ENCODE measurements at regions not wholly inside any gene's neighbourhood (a gene's known extent, or its start where the extent isn't known, plus 50 kb on each side); places are given as distances from the start of the nearest gene placed in this dataset.

GRCh38 chr11:10378362-10378761, 73.5 kb downstream of the ADM start:
- Histone ChIP-seq H3K27me3 (ENCODE audit: control insufficient read depth in 1 of 2, insufficient read depth in 2 of 2, low read length in 2 of 2) (peaks cover 0 to 9% of the 10 kb centered on the region in 2 experiments), H3K9me3 (ENCODE audit: control insufficient read depth in 1 of 2, insufficient read depth in 1 of 2, low read length in 2 of 2) (no peaks in the 10 kb centered on the region), H3K4me1 (ENCODE audit: insufficient read depth, low read length) (no peaks in the 10 kb centered on the region), H3K27ac (ENCODE audit: low read depth in 1 of 2, low read length in 2 of 2) (no peak overlapping the region), H3K4me3 (ENCODE audit: low read length) (no peak overlapping the region), H3K36me3 (ENCODE audit: insufficient read depth, low read length) (no peaks in the 10 kb centered on the region)
- TF ChIP-seq, protein P1, sequence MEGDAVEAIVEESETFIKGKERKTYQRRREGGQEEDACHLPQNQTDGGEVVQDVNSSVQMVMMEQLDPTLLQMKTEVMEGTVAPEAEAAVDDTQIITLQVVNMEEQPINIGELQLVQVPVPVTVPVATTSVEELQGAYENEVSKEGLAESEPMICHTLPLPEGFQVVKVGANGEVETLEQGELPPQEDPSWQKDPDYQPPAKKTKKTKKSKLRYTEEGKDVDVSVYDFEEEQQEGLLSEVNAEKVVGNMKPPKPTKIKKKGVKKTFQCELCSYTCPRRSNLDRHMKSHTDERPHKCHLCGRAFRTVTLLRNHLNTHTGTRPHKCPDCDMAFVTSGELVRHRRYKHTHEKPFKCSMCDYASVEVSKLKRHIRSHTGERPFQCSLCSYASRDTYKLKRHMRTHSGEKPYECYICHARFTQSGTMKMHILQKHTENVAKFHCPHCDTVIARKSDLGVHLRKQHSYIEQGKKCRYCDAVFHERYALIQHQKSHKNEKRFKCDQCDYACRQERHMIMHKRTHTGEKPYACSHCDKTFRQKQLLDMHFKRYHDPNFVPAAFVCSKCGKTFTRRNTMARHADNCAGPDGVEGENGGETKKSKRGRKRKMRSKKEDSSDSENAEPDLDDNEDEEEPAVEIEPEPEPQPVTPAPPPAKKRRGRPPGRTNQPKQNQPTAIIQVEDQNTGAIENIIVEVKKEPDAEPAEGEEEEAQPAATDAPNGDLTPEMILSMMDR (IDR thresholded peaks at IDR 0.05): no peak
- ChIA-PET POLR2A (no interaction called here), CTCF (no interaction called here)
- H3K36me3 Mint-ChIP-seq (ENCODE audit: low read depth): no peaks in the 10 kb centered on the region
- no peak for ATAC-seq (ENCODE audit: poor library complexity)
- intact Hi-C loops (cut with DNase I, micrococcal nuclease): no loop called here
- H3K4me1 Mint-ChIP-seq (ENCODE audit: low read depth): no peaks in the 10 kb centered on the region
- no peaks in the 10 kb centered on the region for H3K9me3 Mint-ChIP-seq
- no peak overlapping the region for H3K27ac Mint-ChIP-seq
- DNase-seq: no peak
- peaks cover 26% of the 10 kb centered on the region for H3K27me3 Mint-ChIP-seq
- H3K4me3 Mint-ChIP-seq: no peak overlapping the region

DNA sequence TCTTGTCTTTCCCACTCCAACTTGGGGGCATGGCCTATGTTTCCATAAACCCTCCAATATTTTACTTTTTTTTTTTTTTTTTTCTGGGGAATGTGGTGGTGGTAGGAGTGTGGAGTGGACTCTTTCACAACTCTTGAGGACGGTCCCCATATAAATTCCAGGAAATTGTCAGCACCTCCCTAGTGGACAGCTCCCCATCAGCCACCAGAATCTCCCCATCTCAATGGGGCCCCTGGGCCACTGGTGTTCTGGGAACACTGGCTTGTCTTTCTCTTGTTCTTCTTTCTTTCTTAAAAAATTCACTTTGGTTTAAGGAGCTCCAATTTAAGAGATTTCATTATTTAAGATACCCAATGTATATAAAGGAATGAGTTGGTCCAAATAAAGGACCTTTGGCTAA, 74.1 kb downstream of the ADM start:
- no peaks in the 10 kb centered on the region for H3K36me3 Mint-ChIP-seq (ENCODE audit: low read depth)
- H3K27ac Mint-ChIP-seq: no peak overlapping the region
- no peaks in the 10 kb centered on the region for H3K4me1 Mint-ChIP-seq (ENCODE audit: low read depth)
- ATAC-seq (ENCODE audit: poor library complexity) (no peak), DNase-seq (no peak)
- H3K4me3 Mint-ChIP-seq: no peak overlapping the region
- Histone ChIP-seq H3K36me3 (ENCODE audit: insufficient read depth, low read length) (no peaks in the 10 kb centered on the region), H3K27ac (ENCODE audit: low read depth in 1 of 2, low read length in 2 of 2) (no peak overlapping the region), H3K9me3 (ENCODE audit: control insufficient read depth in 1 of 2, insufficient read depth in 1 of 2, low read length in 2 of 2) (no peaks in the 10 kb centered on the region), H3K4me1 (ENCODE audit: insufficient read depth, low read length) (no peaks in the 10 kb centered on the region), H3K4me3 (ENCODE audit: low read length) (no peak overlapping the region), H3K27me3 (ENCODE audit: control insufficient read depth in 1 of 2, insufficient read depth in 2 of 2, low read length in 2 of 2) (peaks cover 0 to 9% of the 10 kb centered on the region in 2 experiments)
- POLR2A ChIA-PET: no interaction called here
- intact Hi-C loops (cut with DNase I, micrococcal nuclease): no loop called here
- H3K27me3 Mint-ChIP-seq: peaks cover 26% of the 10 kb centered on the region
- TF ChIP-seq, protein P1 (IDR thresholded peaks at IDR 0.05): no peak
- H3K9me3 Mint-ChIP-seq: no peaks in the 10 kb centered on the region
- CTCF ChIA-PET: interaction anchor here (1.5 kb wide), 1 partner anchor 12 kb away, joined by 3 read pairs; no protein-coding TSS in a partner anchor

GRCh38 chr11:10379426-10379825, 74.6 kb downstream of the ADM start:
- ATAC-seq (ENCODE audit: poor library complexity) (no peak), DNase-seq (no peak)
- H3K27me3 ChIP-seq (ENCODE audit: control insufficient read depth in 1 of 2, insufficient read depth in 2 of 2, low read length in 2 of 2): peaks cover 0 to 9% of the 10 kb centered on the region in 2 experiments
- Mint-ChIP-seq H3K9me3 (no peaks in the 10 kb centered on the region), H3K27me3 (peaks cover 26% of the 10 kb centered on the region), H3K27ac (no peak overlapping the region), H3K4me3 (no peak overlapping the region), H3K4me1 (ENCODE audit: low read depth) (no peaks in the 10 kb centered on the region), H3K36me3 (ENCODE audit: low read depth) (no peaks in the 10 kb centered on the region)
- no peaks in the 10 kb centered on the region for H3K9me3 ChIP-seq (ENCODE audit: control insufficient read depth in 1 of 2, insufficient read depth in 1 of 2, low read length in 2 of 2)
- CTCF ChIA-PET: interaction anchor here (1.5 kb wide), 1 partner anchor 13 kb away, joined by 3 read pairs; no protein-coding TSS in a partner anchor
- POLR2A ChIA-PET: no interaction called here
- no peak overlapping the region for H3K4me3 ChIP-seq (ENCODE audit: low read length)
- TF ChIP-seq, protein P1 (IDR thresholded peaks at IDR 0.05): no peak
- no peak overlapping the region for H3K27ac ChIP-seq (ENCODE audit: low read depth in 1 of 2, low read length in 2 of 2)
- H3K36me3 ChIP-seq (ENCODE audit: insufficient read depth, low read length): no peaks in the 10 kb centered on the region
- intact Hi-C loops (cut with DNase I, micrococcal nuclease): no loop called here
- no peaks in the 10 kb centered on the region for H3K4me1 ChIP-seq (ENCODE audit: insufficient read depth, low read length)

All from CD4-positive, alpha-beta T cell (primary cell).